DMS 273 (cell line): ENCODE measurements at regions not wholly inside any gene's neighbourhood (a gene's known extent, or its start where the extent isn't known, plus 50 kb on each side); places are given as distances from the start of the nearest gene placed in this dataset.
A peak's percentile ranks its signal among the peaks of the same experiment; 100 is the strongest.

Experiments used
- DNase-seq: peaks from one replicate; lab custom pipeline; 2025; ENCODE audit not compliant: unreplicated experiment; lab: John Stamatoyannopoulos, UW

GRCh38 chr20:11539450-11539849 lies 378.2 kb upstream of the BTBD3 start:
- no peak for DNase-seq

- DNase-seq: no peak
Measured at GRCh38 chr20:11540558-11540957, 377.1 kb upstream of the BTBD3 start.

GRCh38 chr20:11542645-11543044 lies 375.0 kb upstream of the BTBD3 start:
- DNase-seq: no peak

- peak; percentile 79 for DNase-seq
Measured at GRCh38 chr20:11544029-11544678, 373.5 kb upstream of the BTBD3 start.

GRCh38 chr20:11546939-11547338 lies 370.8 kb upstream of the BTBD3 start:
- DNase-seq: no peak

GRCh38 chr20:11549172-11550103 lies 368.3 kb upstream of the BTBD3 start:
- no peak for DNase-seq

GRCh38 chr20:11550657-11551338 lies 366.9 kb upstream of the BTBD3 start:
- DNase-seq: no peak

GRCh38 chr20:11551479-11551878 lies 366.2 kb upstream of the BTBD3 start:
- no peak for DNase-seq

GRCh38 chr20:11553603-11554002 lies 364.1 kb upstream of the BTBD3 start:
- no peak for DNase-seq

GRCh38 chr20:11555510-11555909 lies 362.2 kb upstream of the BTBD3 start:
- DNase-seq: no peak

GRCh38 chr20:11556410-11556809 lies 361.3 kb upstream of the BTBD3 start:
- no peak for DNase-seq

- DNase-seq: no peak
Measured at GRCh38 chr20:11564491-11564890, 353.2 kb upstream of the BTBD3 start.

GRCh38 chr20:11569163-11569562 lies 348.5 kb upstream of the BTBD3 start:
- peak; percentile 13 for DNase-seq

- DNase-seq: no peak
Measured at GRCh38 chr20:11573507-11573906, 344.2 kb upstream of the BTBD3 start.

GRCh38 chr20:11581271-11581670 lies 336.4 kb upstream of the BTBD3 start:
- DNase-seq: no peak

- no peak for DNase-seq
Measured at GRCh38 chr20:11582060-11582459, 335.6 kb upstream of the BTBD3 start.

GRCh38 chr20:11585752-11586352 lies 331.8 kb upstream of the BTBD3 start:
- DNase-seq: peak; percentile 30

GRCh38 chr20:11588875-11589274 lies 328.8 kb upstream of the BTBD3 start:
- DNase-seq: no peak

- DNase-seq: no peak
Measured at GRCh38 chr20:11591965-11592364, 325.7 kb upstream of the BTBD3 start.

GRCh38 chr20:11604339-11604738 lies 313.4 kb upstream of the BTBD3 start:
- DNase-seq: no peak

- no peak for DNase-seq
Measured at GRCh38 chr20:11607047-11607446, 310.6 kb upstream of the BTBD3 start.
